A549 (cell line): ENCODE measurements at regions not wholly inside any gene's neighbourhood (a gene's known extent, or its start where the extent isn't known, plus 50 kb on each side); places are given as distances from the start of the nearest gene placed in this dataset.

Source experiments
- RAD21 ChIP-seq, 2 experiments: fragments of >200 bp in 1 of 2; sonication (Bioruptor Twin) in 1 of 2; formaldehyde crosslinking in 1 of 2; IDR thresholded peaks in 1 of 2; conservative IDR thresholded peaks in 1 of 2; 2 replicates in 1 of 2; 3 replicates in 1 of 2; pipeline ENCODE4 v1.6.1; 2012 to 2018; ENCODE audit warnings: inconsistent platforms in 1 of 2
- RFX5 ChIP-seq: fragments of 450-650 bp; IDR thresholded peaks from 2 replicates; pipeline ENCODE4 v1.7.1; 2014; ENCODE audit warnings: antibody characterized with exemption, mild to moderate bottlenecking, moderate library complexity

DNA sequence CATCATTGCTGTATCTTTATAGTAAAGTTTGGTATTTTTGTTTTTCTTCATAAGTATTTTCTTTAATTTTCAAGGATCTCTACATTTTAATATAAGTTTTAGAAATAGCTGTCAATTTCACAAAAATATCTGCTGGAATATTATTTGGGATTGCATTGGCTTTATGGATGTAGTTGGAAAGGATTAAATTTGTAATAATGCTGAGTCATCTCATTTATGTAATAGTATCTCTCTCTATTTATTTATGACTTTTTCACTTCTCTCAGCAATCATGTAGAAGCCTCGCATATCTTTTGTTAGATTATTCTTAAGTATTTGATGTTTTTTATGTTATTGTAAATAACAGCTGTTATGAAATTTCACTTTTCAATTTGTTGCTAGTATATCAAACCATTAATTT is 223.1 kb upstream of the POGK start:
- TF ChIP-seq RFX5 (no peak), RAD21 (conservative IDR thresholded peaks at IDR 0.05 in 1 of 2, IDR thresholded peaks at IDR 0.05 in 1 of 2) (no peak)
